CD4-positive, alpha-beta T cell treated with Interleukin-6 for 4 hours (primary cell): ENCODE measurements at regions not wholly inside any gene's neighbourhood (a gene's known extent, or its start where the extent isn't known, plus 50 kb on each side); places are given as distances from the start of the nearest gene placed in this dataset.

Source experiments
- DNase-seq: peaks from one replicate; pipeline ENCODE4 v3.0.0-alpha.2; 2020; ENCODE audit warnings: mixed read lengths

GRCh38 chr13:33763021-33763420 lies 54.9 kb upstream of the RFC3 start:
- no peak for DNase-seq

DNA sequence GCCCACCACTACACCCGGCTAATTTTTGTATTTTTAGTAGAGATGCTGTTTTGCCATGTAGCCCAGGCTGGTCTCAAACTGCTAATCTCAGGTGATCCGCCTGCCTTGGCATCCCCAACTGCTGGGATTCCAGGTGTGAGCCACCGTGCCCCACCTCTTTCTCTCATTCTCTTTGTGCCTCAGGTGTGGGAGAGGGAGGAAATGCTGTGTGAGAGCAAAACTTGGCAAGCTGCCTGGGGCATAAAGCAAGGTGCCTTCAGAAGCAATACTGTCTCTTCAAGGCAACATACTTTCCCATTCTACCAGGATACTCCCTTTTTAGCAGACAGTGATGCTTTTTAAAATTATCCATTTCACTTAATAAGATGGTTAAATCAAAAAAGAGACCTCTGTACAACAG lies 53.2 kb upstream of the RFC3 start:
- no peak for DNase-seq

DNA sequence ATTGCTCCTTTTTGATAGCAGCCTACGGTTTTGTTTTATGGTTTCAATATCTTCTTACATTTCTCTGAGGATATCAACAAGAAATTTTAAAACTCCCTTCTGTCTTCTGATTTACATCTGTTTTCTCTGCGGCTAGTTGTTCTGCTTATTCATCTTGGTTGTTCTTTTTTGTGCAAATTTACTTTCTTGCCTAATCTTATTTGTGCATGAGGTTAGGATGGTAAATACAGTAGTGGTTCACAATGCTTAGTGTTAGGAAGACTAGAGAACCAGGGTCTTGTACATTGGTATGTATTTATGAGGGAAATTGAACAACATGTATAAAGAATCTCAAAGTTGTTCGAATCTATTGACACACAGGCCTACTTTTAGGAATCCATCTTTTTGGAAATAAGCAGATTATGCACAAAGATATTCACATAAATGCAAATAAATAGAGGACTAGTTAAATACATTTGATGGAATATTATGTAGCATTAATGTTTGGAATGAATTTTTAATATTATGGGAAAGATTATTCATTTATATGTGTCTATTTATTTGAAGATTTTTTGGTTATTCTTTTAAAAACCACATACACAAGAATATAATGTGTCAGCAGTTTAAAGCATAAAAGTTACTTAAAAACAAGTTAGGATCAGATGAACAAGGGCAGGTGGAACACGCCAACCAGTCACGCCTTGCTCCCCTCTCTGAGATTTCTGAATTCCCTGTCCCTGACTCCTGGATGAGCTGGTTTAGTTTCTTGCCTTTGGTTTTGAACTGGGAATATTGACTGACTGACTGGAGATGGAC lies 51.4 kb upstream of the RFC3 start:
- DNase-seq: no peak

- no peak for DNase-seq
These were observed 50.8 kb upstream of the RFC3 start for GRCh38 chr13:33767140-33767539.
